GM18873 (cell line): ENCODE measurements at regions not wholly inside any gene's neighbourhood (a gene's known extent, or its start where the extent isn't known, plus 50 kb on each side); places are given as distances from the start of the nearest gene placed in this dataset.

Source experiments
- ATAC-seq: cut with Tn5 transposase; IDR thresholded peaks from one replicate; pipeline ENCODE4 v1.9.1; 2021; ENCODE audit warnings: mild to moderate bottlenecking, moderate library complexity, moderate number of reproducible peaks; ENCODE audit not compliant: unreplicated experiment, low FRiP score

DNA sequence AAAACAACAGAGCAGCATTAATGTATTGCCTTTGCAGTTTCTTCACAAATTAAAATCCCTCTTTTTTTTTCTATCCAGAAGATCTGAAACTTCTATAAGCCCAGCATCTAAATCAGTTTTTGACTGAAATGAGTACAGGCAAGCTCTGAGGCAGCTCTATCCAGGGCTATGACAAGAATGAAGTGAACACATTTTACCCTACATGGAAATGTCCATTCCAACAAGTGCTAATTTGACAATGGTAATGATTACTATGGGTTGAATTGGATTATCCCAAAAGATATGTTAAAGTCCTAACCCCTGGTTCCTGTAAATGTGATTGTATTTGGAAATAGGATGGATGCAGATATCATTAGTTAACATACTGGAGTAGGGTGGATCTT, 115.7 kb downstream of the RPL22L1 start:
- ATAC-seq, result no peak

DNA sequence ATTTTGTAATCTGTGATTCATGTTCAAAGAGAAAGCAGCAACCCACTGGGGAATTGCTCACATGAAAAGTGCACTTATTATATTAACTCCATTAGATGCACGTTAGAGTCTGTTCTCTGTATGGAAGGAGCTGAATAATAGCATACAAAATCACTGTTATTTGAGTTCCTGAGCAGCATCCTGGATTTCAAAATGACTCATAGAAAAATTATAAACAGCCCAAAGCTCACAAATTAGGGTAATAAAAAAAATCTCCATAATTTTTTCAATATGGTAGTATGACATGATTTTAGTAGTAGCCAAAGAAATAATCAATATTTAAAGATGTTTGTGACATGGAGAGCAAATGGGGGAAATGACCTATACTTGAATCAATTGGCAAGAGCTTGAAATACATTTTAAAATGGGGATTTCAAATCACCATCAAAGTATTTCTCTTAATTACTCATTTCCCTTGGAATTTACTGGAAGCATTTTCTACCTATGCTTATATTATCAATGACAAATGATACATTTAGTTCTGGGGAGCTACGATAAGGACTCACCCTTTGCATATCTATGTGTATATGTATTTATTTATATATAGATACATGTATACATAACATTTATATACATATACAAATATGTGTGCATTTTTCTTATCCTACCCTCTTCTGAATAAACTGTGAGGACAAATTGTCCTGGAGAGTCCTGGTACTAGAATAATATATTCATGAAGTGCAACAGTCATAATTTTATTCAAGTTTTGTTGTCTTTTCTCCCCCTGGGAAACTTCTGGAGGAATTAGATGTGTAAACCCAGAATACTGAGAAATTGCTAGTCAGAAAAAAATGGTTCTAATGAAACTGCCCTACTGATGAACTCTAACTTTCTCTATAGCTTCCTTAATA, 116.3 kb downstream of the RPL22L1 start:
- ATAC-seq, result no peak

DNA sequence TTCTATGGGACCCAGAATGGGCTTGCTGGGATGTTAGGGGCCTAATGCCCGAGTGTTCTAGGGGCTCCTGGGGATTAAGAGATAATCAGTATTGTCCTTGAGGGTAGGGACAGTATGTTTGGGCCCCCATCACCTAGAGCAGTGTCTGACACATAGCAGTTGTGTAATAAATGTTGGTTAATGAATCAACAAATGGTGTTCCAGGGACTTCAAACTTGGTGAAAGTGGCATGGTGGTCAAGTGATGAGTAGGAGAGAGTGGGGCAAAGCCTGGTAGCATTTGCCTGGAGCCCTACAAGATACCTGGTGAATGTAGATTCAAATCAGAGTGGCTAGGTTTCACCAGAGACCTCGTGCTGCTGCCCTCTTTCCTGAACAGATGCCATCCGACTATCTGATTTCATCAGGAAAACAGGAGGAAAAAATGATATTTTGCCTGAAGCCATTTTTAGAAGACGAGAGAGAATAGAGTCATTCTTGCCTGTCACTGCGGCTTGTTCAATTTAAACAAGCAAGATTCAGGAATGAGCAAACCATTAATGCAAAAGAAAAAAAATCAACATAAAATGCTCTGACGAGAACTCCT, 117.3 kb downstream of the RPL22L1 start:
- no peak for ATAC-seq

DNA sequence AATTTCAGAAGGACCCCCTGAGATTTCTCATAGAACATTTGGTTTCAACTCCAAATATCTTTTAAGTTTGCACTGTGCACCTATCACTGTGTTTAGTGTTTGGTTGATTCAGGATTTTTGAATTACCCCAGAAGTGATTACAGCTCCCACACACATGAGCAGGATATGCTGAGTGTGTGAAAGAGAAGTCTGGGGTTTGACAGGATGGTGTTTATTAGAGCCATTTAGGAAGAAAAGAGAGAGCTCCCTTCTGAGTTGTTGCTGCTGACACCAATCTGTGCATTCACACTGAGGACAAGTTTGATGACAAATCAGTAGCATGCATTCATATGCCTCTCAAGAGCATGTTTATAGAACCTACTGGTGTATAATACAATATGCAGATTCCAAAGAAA, 118.1 kb downstream of the RPL22L1 start:
- ATAC-seq, result no peak

DNA sequence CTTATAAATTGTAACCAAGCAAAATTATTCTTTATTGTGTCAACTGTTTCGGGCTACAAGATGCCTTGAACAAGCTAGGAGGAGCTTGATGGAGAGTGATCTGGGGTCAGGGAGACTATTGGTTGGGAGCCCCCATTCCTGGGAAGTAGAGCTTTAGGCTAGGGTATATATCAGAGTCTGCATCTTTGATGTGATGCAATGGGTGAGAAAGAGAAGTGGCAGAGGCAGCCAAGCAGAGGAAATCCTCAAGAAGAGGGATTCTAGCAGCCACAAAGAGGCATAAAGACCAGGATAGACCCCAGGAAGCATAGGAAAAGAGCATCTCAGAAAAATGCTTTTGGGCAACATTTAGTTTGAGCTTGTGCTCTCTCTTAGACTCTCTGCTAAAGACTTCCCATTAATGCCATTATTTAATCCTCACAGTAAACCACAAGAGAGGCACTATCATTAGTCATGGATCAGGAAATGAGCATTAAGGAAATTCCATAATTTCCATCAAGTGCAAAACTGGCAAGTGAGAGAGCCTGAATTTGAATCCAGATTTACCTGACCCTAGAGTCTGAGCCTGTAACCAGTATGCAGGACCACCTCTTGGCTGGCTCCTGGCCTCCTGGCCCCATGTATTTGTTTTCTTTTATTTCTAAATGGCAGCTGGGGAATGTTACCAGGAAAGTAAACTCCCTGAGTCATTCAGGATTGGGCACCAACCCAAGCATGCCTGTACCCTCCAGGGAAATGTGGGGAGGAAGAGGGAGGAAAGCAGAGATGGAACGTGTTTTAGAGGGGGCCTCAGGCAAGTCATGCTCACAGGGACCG, 118.7 kb downstream of the RPL22L1 start:
- no peak for ATAC-seq

DNA sequence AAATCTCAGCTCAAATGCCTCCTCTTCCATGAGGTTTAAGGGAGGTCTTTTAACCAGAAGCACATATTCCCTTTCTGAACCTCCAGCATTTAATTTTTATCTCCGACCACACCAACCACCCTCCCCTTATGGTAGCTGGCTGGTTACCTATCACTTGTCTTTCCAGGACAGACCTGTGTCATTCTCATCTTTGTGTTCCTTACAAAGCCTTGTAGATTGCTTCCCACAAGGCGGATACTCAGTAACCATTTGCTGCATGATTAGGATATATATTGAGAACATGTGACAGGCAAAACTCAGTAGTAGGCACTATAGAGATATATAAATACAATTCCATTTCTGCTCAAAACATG, 119.5 kb downstream of the RPL22L1 start:
- no peak for ATAC-seq

DNA sequence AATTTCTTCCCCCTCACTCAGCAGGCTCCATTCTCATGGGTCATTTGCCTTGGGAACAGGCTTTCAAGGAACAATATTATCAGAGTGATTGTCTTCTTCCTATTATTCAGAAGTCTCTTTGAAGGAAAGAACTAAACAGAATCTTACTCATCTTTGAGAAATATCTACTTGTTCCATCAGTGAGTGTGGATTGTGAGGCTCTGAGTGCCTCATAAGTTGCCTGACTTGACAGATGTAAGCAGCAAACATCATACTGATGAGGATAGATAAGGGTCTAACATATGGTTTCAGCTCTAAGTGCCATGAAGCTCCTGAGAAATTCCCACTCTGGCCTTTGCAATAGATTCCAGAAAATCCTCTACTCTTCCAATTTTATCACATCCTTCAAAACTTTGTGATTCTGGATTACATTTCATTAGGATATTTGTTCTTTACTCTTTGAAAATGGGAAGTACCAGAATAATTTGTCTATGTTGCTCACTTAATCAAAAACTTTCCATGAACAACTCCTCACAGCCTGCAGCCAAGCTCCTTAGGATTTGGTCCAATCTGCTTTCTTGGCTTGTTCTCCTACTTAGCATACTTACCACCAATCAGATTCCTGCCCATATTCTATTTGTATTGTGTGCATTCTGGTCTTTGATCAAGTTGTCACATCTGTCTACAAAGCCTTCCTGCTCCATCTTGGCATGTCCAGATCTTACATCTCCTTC, 120.1 kb downstream of the RPL22L1 start:
- ATAC-seq, result no peak

DNA sequence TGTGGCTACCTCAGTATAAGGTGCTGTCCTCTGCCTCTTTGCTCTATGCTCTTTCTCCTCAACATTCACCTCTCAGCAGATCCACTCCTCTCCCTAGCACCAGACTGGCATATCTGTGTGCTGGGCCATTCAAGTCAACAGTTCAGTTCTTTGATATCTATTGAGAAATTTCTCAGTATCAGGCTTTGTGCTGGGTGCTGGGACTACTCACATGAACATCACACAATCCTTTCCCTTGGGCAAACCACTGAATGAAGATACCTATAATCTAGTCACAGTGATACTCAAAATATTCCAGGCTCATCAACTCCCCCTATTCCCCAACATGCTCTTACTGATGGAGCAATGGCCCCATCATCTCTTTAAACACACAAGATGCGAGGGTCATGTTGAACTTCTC, 120.8 kb downstream of the RPL22L1 start:
- no peak for ATAC-seq

DNA sequence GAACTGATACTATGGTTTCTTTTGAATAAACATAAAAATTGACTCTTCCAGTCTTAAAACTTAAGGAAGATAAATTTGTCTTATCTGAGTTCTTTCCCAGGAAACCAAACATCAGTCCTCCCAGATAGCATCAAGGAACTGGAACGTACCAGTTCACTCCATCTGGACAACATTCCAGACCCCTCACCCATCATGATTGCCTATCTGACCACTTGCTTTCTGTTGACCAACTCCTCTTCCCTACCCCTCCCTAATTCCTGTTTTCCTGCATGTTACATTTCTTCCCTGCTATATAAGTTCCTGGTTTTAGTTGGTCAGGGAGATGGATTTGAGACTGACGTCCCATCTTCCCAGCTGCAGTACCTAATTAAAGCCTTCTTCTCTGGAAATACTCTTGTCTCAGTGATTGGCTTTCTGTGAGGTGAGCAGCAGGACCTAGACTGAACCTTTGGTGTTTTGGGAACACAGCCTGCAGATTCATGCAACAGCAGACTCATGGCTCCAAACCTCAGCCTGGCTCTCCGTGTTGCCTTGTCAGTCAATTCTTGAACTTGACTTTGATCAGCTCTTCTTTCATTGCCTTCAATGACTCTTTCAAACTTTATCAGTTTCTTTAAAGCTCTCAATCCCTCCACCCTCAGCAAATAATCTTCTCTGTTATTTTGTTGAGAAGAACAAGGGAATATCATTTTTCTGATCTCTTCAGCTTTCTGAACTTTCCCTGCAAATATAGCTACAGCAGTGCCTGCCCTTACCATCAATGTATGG, 123.6 kb downstream of the RPL22L1 start:
- no peak for ATAC-seq

DNA sequence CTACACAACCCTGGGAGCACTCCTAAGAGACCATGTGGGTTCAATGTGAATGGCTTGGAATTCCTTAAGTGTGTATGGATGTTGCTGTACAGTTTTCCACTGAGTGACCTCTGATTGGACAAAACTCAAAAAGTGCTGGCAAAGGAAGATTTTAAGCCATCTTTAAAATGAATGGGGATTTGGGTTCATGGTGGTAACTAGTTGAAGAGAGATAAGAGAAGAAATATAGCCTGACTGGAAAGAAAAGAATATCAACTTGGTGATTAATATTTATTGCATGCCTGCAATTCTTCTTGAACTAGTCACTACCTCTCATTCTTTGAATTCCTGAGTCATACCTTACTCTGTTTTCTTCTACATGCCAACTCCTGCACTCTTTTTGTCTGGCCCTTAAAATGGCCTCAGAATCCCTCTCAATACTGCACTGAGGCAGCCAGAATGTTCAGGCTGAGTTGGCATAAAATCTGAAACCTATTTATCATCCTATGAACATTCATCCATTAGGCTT, 124.7 kb downstream of the RPL22L1 start:
- no peak for ATAC-seq

DNA sequence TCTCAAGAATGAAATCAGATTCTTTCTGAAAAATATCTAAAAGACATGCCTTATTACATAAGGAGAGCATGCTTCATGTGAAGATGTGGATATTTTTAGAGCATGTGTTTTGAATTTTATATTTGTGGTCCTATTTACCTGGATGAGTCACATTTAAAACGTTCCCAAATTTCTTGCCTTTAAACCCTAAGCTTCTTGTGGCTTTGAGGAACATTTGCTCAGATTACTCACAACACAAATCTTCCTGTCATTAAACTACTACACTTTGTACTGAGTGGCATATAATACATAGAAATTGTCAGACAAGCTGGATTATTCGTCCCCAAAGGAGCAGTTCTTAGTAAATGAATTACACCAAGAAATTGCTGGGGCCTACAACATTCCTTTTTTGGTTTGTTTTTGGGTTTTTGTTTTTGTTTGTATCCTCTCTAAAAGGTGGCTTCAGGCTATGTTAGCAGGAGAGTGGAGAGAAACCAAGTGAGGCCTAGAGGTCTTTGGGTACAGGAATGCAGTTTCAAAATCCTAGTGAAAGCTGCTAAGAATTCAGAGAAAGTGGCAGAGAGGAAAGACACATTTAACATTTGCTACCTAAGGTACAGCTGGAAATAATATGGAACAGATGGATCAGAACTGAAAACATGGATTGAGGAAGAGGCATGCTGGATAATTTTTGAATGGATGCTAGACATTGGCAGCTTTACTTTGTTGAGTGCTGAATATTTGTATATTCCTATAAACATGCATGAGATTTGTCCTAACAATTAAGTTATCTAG, 128.1 kb downstream of the RPL22L1 start:
- ATAC-seq, result no peak

DNA sequence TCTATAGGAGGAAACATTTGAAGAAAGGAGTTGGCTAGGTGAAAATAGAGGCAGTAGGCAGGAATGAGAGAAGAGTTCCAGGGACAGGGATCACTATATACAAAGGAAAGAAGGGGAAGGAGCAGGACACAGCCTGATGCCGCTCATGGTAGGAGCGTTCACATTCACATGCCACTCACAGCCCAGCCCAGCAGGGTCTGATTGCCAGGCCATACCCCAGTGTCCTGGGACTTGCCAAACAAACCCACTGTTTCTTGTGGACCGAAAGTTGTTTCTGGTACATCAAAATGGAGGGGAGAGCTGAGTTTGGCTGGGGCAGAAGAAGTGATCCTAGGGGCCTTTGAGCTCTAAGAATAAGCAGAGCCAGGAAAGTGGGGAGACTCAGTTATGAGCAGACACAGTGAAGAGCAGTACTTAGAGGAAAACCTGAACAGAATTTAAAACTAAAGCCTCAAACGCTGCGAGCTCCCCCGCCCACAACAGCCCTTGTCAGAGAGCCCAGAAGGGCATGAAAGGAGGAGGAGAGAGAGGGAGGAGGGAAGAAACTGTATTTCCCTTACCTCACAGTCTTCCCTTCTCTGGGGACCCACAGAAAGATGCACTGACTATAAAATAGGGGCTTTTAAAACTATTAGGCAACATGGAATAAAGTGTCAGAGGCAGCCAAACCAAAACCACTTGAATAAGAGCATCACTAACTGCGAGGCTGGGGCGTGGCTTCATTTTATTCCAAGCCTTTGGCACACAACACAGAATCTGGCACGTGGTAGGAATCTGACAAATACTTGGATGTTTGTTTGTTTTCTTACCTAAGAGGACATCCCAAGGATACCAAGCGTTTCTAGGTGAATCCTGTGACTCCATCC, 129.0 kb downstream of the RPL22L1 start:
- ATAC-seq, result no peak

DNA sequence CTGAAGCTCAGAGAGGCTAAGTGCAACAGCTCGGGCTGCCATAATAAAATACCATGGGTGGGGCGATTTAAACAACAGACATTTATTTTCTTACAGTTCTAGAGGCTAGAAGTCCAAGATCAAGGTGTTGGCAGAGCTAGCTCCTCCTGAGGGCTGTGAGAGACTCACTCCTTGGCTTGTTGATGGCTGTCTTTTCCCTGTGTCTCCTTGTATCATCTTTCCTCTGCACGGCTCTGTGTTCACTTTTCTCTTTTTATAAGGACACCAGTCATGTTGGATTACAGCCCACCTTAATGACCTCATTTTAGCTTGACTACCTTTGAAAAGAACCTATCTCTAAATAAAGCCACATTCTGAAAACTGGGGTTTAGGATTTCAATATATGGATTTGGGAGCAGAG, 129.7 kb downstream of the RPL22L1 start:
- no peak for ATAC-seq

DNA sequence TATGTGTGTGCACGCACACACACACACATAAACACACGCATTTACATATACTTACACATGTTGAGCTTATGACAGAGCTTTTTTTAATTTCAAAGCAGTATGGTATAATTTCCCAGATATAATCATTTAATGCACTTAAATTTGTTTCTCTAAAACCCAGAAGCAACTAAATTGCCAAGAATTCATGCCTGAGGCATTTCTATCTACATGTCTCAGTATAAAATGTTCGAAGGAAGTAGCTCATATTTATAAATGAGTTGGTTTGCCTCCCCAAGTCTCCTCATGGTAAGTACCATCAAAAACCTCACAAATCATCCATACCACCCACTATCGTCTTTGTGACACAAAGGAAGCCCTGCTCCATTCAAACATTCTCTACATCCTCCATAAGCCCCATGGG, 130.6 kb downstream of the RPL22L1 start:
- no peak for ATAC-seq

DNA sequence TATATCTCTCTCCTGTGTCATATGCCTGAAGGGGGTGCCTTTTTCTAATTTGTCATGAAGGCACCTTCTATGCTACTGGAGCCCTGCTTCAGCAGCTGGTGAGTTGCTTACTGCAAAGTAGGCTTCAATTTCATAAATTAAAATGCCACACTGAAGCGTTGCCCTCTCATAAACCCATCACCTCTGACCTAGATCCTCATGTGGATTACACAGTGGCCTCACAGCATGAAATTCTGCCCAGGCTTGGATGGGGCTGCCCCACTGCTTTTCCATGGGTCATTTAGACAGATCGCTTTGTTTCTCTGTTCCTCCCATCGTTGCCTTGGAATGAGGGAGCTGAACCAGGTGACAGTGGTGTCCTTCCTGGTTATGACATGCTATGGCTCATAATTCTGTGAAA, 131.2 kb downstream of the RPL22L1 start:
- ATAC-seq, result no peak

DNA sequence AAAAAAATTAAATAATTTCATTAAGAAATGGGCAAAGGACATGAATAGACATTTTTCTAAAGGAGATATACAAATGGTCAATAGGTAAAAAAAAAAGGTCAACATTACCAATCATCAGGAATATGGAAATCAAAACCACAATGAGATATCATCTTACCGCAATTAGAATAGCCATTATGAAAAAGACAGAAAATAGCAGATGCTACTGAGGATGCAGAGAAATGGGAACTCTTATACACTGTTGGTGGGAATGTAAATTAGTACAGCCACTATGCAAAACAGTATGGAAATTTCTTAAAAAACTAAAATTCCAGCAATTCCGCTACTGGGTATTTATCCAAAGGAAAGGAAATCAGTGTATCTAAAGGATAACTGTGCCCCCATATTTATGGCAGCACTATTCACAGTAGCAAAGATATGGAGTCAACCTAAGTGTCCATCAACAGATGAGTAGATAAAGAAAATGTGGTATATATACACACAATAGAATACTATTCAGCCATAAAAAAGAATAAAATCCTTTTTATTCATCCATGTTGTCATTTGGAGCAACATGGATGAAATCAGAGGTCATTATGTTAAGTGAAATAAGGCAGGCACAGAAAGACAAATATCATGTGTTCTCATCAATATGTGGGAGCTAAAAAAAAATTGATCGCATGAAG, 132.4 kb downstream of the RPL22L1 start:
- no peak for ATAC-seq

DNA sequence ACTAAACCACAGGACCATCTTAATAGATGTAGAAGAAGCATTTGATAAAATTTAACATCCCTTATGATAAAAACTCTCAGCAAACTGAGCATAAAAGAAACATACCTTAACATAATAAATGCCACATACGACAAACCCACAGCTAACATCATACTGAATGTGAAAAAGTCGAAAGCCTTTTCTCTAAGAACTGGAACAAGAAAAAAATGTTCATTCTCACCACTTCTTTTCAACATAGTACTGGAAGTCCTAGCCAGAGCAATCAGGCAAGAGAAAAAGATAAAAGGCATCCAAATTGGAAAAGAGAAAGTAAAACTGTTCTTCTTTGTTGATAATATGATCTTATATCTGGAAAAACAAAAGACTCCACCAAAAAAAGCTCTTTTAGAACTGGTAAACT, 134.2 kb downstream of the RPL22L1 start:
- no peak for ATAC-seq

DNA sequence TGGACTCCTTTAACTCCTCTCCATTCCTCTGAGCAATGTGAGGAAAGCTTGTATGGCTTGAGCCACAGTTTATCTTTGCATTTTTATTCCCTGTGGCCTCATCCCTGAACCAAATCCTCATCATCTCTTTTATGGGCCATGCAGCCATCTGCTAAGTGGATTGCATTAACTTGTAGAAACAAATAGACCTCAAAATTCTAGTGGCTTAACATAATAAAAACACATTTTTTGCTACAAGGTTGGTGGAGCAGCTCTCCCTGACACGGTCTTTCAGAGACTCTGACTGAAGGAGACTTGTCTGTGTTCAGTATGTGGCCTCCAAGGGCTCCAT, 135.3 kb downstream of the RPL22L1 start:
- no peak for ATAC-seq
